ENCODE measurements at regions not wholly inside any gene's neighbourhood (a gene's known extent, or its start where the extent isn't known, plus 50 kb on each side); places are given as distances from the start of the nearest gene placed in this dataset.

DNA sequence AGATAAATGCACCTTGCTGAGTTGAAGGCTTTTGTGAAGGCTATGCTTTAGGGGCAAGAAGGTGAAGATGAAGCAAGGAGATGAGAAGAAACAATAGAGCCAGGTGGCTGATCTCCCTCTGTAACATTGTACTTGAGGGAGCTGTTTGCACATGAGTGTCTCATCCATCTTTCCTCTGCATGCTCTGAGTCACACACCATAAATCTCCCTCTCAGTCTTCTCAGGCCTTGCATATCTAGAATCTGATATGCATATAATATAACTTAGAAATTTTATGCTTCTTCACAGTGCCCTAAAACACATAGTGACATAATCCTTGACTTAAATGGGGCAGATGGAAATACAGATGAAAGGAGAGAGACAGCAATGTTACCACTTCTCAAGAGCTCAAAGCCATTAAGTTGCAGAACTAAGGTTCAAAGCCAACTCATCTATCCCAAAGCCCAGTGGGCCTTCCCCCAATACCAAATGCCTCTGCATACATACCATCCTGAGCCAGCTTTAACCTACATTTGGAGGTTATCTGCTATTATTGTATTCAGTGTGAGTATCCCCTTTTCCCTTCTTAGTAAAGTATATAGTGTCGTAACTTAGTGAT is 62.4 kb upstream of the STXBP5 start:
- intact Hi-C loops (cut with DNase I), result no loop called here
- DNase-seq, result no peak
- no peak for ATAC-seq

- DNase-seq, result no peak
These were observed 61.5 kb upstream of the STXBP5 start for GRCh38 chr6:147142684-147143245.

GRCh38 chr6:147149092-147149491 is 55.1 kb upstream of the STXBP5 start:
- intact Hi-C loops (cut with DNase I), result no loop called here
- ATAC-seq, result no peak

More at GRCh38 chr6:147142684-147143245, 61.5 kb upstream of the STXBP5 start:
- no peak for ATAC-seq
- intact Hi-C loops (cut with DNase I), result no loop called here

DNA sequence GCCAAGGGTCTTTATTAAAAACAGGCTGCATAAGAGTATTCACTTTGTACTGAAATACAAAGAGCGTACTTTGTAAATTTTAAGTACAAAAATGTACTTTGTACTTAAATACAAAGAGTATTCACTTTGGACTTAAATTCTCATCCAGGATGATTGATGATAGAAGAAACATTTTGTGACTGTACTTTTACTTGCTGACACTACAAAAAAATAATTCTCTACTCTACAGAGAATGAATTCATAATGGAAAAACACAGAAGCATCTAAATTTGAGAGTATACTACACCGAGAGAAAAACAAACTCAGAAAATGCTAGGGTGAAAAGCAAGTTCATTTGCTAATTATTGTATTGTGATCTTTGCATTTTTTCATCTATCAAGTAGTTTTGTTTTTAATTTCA is 54.4 kb upstream of the STXBP5 start:
- ATAC-seq (no peak), DNase-seq (no peak)
- intact Hi-C loops (cut with DNase I), result no loop called here

More at GRCh38 chr6:147149092-147149491, 55.1 kb upstream of the STXBP5 start:
- DNase-seq, result no peak

- no peak for ATAC-seq
- no peak for DNase-seq
- intact Hi-C loops (cut with DNase I), result no loop called here
These were observed 53.9 kb upstream of the STXBP5 start for GRCh38 chr6:147150293-147150692.
